Ovary (tissue), 7 donors: ENCODE measurements at regions not wholly inside any gene's neighbourhood (a gene's known extent, or its start where the extent isn't known, plus 50 kb on each side); places are given as distances from the start of the nearest gene placed in this dataset.

Experiments used
- DNase-seq, 5 donors: peaks; one replicate each; pipeline ENCODE4 v3.0.0-alpha.2; 2019 to 2020
- H3K27ac ChIP-seq, 2 donors: fragments of 200-600 bp; one replicate each; pipeline versions ENCODE4 v1.5.1 to v1.8.0; 2019 to 2022
- H3K27me3 ChIP-seq: fragments of 200-600 bp; one replicate; pipeline ENCODE4 v1.8.0; 2022
- H3K36me3 ChIP-seq: fragments of 200-600 bp; sonication (generic); one replicate; pipeline ENCODE4 v1.5.1; 2019
- H3K4me1 ChIP-seq: one replicate; pipeline ENCODE4 v1.8.1; 2013; ENCODE audit warnings: mild to moderate bottlenecking, moderate library complexity; ENCODE audit not compliant: insufficient read depth
- H3K4me3 ChIP-seq: fragments of 200-600 bp; sonication (generic); one replicate; pipeline ENCODE4 v1.5.1; 2017
- H3K9me3 ChIP-seq, 2 donors: fragments of 200-600 bp in 1 of 2; sonication (generic) in 1 of 2; one replicate each; pipeline versions ENCODE4 v1.5.1 to v1.8.1; 2013 to 2019; ENCODE audit warnings: mild to moderate bottlenecking in 1 of 2, moderate library complexity in 1 of 2
- CTCF ChIP-seq, 3 donors: fragments of 450-650 bp in 2 of 3; fragments of 200-600 bp in 1 of 3; IDR thresholded peaks; one replicate each; pipeline versions ENCODE4 v1.5.1 to v1.8.0; 2016 to 2022; ENCODE audit warnings: antibody characterized with exemption in 3 of 3, mild to moderate bottlenecking in 1 of 3
- EP300 ChIP-seq: sonication (generic); formaldehyde crosslinking; IDR thresholded peaks from one replicate; pipeline ENCODE4 v1.6.1; 2017; ENCODE audit warnings: antibody characterized with exemption
- POLR2A ChIP-seq: fragments of 450-650 bp; IDR thresholded peaks from one replicate; pipeline ENCODE4 v1.6.1; 2017; ENCODE audit warnings: antibody characterized with exemption, mild to moderate bottlenecking, moderate library complexity
- WGBS, 3 donors: extraction: QIAGEN DNeasy Blood & Tissue Kit in 1 of 3; methylation state at CpG; one replicate each; pipeline versions ENCODE4 v1.1.5 to v1.1.7; 2013 to 2017; 5-methylcytosine and 5-hydroxymethylcytosine counted together
- intact Hi-C, 4 donors: fragments of 100-400 bp; cut with DNase I; formaldehyde crosslinking; loops; one replicate each; pipeline versions ENCODE4 v1.11.0 to v1.15.1; 2022 to 2023
- donor health status: DM: no; HTN: no; CAD: no; lungs with moderate emphysema.
- donor health status: DM: no; HTN: no; CAD: no.
- donor health status: Bipolar disorder and iron deficiency.
- donor health status: DM: no; HTN: no; CAD: no.
- donor health status: DM: yes; HTN: yes; CAD: no.

GRCh38 chr6:101259505-101259904 is 134.0 kb upstream of the GRIK2 start:
- Histone ChIP-seq H3K4me1 (no peaks in the 10 kb centered on the region), H3K27ac (no peak overlapping the region), H3K9me3 (no peaks in the 10 kb centered on the region), H3K4me3 (no peak overlapping the region), H3K27me3 (no peaks in the 10 kb centered on the region), H3K36me3 (no peaks in the 10 kb centered on the region)
- no peak for DNase-seq
- intact Hi-C loops = no loop called here
- no peak for TF ChIP-seq EP300
- TF ChIP-seq CTCF (IDR thresholded peaks at IDR 0.05) = no peak
- TF ChIP-seq POLR2A = no peak
- WGBS, 3 donors = 88 to 90% (median 89%) methylated on average over 5 of the region's 5 CpGs

- TF ChIP-seq POLR2A (no peak), CTCF (IDR thresholded peaks at IDR 0.05) (no peak), EP300 (no peak)
- 85 to 89% (median 87%) methylated on average over 3 of the region's 3 CpGs for WGBS, 3 donors
- intact Hi-C loops = no loop called here
- no peak overlapping the region for H3K27ac ChIP-seq
- no peak for DNase-seq
- no peaks in the 10 kb centered on the region for H3K27me3 ChIP-seq
- H3K4me3 ChIP-seq = no peak overlapping the region
- no peaks in the 10 kb centered on the region for H3K9me3 ChIP-seq
- no peaks in the 10 kb centered on the region for H3K4me1 ChIP-seq
- H3K36me3 ChIP-seq = no peaks in the 10 kb centered on the region
These were observed 129.9 kb upstream of the GRIK2 start for GRCh38 chr6:101263596-101263995.

GRCh38 chr6:101266063-101266462 is 127.4 kb upstream of the GRIK2 start:
- Histone ChIP-seq H3K36me3 (no peaks in the 10 kb centered on the region), H3K27me3 (no peaks in the 10 kb centered on the region), H3K4me1 (no peaks in the 10 kb centered on the region), H3K9me3 (peaks cover 0 to 4% of the 10 kb centered on the region in 2 donors), H3K27ac (no peak overlapping the region), H3K4me3 (no peak overlapping the region)
- WGBS, 3 donors = 46 to 70% (median 50%) methylated on average over 2 of the region's 2 CpGs
- DNase-seq = no peak
- intact Hi-C loops = no loop called here
- no peak for TF ChIP-seq POLR2A
- TF ChIP-seq CTCF (IDR thresholded peaks at IDR 0.05) = no peak
- TF ChIP-seq EP300 = no peak

- no peaks in the 10 kb centered on the region for H3K27me3 ChIP-seq
- H3K4me1 ChIP-seq = no peaks in the 10 kb centered on the region
- WGBS, 3 donors = 80 to 82% (median 81%) methylated on average over 2 of the region's 2 CpGs
- intact Hi-C loops = no loop called here
- H3K36me3 ChIP-seq = no peaks in the 10 kb centered on the region
- H3K4me3 ChIP-seq = no peak overlapping the region
- no peak overlapping the region for H3K27ac ChIP-seq
- no peak for TF ChIP-seq EP300
- TF ChIP-seq CTCF (IDR thresholded peaks at IDR 0.05) = no peak
- TF ChIP-seq POLR2A = no peak
- H3K9me3 ChIP-seq = peaks cover 0 to 4% of the 10 kb centered on the region in 2 donors
- DNase-seq = no peak
These were observed 125.0 kb upstream of the GRIK2 start for GRCh38 chr6:101268541-101268940.

GRCh38 chr6:101275251-101275650 is 118.3 kb upstream of the GRIK2 start:
- Histone ChIP-seq H3K4me3 (no peak overlapping the region), H3K36me3 (no peaks in the 10 kb centered on the region), H3K9me3 (no peaks in the 10 kb centered on the region), H3K27ac (no peak overlapping the region), H3K4me1 (no peaks in the 10 kb centered on the region), H3K27me3 (no peaks in the 10 kb centered on the region)
- whole genome bisulfite sequencing, 3 donors = 85 to 92% (median 90%) methylated on average over 5 of the region's 5 CpGs
- DNase-seq = no peak
- intact Hi-C loops = no loop called here
- no peak for TF ChIP-seq EP300
- TF ChIP-seq POLR2A = no peak
- no peak for TF ChIP-seq CTCF (IDR thresholded peaks at IDR 0.05)
